Right lobe of liver (tissue), 4 donors: ENCODE measurements at regions not wholly inside any gene's neighbourhood (a gene's known extent, or its start where the extent isn't known, plus 50 kb on each side); places are given as distances from the start of the nearest gene placed in this dataset.

Source experiments
- CTCF ChIP-seq, 4 donors: fragments of 200-600 bp in 3 of 4; fragments of 450-650 bp in 1 of 4; IDR thresholded peaks; one replicate each; pipeline versions ENCODE4 v1.5.1 to v1.8.0; 2016 to 2022; ENCODE audit warnings: antibody characterized with exemption in 4 of 4, mild to moderate bottlenecking in 2 of 4
- POLR2A ChIP-seq: fragments of 450-650 bp; IDR thresholded peaks from one replicate; pipeline ENCODE4 v1.6.1; 2017; ENCODE audit warnings: antibody characterized with exemption, mild to moderate bottlenecking
- donor health status: DM: no; HTN: no; CAD: no.
- donor health status: DM: no; HTN: no; CAD: no.
- donor health status: DM: no; HTN: yes; CAD: no.

GRCh38 chr6:137958811-137959565 is 91.9 kb downstream of the TNFAIP3 start:
- TF ChIP-seq CTCF (IDR thresholded peaks at IDR 0.05) (no peak), POLR2A (no peak)
